ENCODE measurements at regions not wholly inside any gene's neighbourhood (a gene's known extent, or its start where the extent isn't known, plus 50 kb on each side); places are given as distances from the start of the nearest gene placed in this dataset.
A peak's percentile ranks its signal among the peaks of the same experiment; 100 is the strongest.

- Histone ChIP-seq H3K4me3 (no peak overlapping the region), H3K9me3 (no peaks in the 10 kb centered on the region), H3K27ac (no peak overlapping the region), H3K4me1 (ENCODE audit: control insufficient read depth in 1 of 2, low read depth in 2 of 2) (no peaks in the 10 kb centered on the region), H3K27me3 (replicated peaks; ENCODE audit: insufficient read depth) (no peaks in the 10 kb centered on the region), H3K36me3 (no peaks in the 10 kb centered on the region)
- no peak for ATAC-seq (ENCODE audit: insufficient number of reproducible peaks, low FRiP score, low read depth)
- TF ChIP-seq CTCF (IDR thresholded peaks at IDR 0.05): no peak
- no peak for DNase-seq (ENCODE audit: low spot score)
Measured at GRCh38 chr5:101997235-101997634, 298.8 kb downstream of the SLCO4C1 start.

GRCh38 chr5:101995585-101995984 lies 300.5 kb downstream of the SLCO4C1 start:
- no peak for ATAC-seq (ENCODE audit: insufficient number of reproducible peaks, low FRiP score, low read depth)
- H3K27me3 ChIP-seq (replicated peaks; ENCODE audit: insufficient read depth): no peaks in the 10 kb centered on the region
- H3K27ac ChIP-seq: no peak overlapping the region
- no peak for DNase-seq (ENCODE audit: low spot score)
- no peak overlapping the region for H3K4me3 ChIP-seq
- no peaks in the 10 kb centered on the region for H3K9me3 ChIP-seq
- no peaks in the 10 kb centered on the region for H3K36me3 ChIP-seq
- TF ChIP-seq CTCF (IDR thresholded peaks at IDR 0.05): no peak
- no peaks in the 10 kb centered on the region for H3K4me1 ChIP-seq (ENCODE audit: control insufficient read depth in 1 of 2, low read depth in 2 of 2)

- ATAC-seq (ENCODE audit: insufficient number of reproducible peaks, low FRiP score, low read depth) (no peak), DNase-seq (ENCODE audit: low spot score) (no peak)
- Histone ChIP-seq H3K27me3 (replicated peaks; ENCODE audit: insufficient read depth) (no peaks in the 10 kb centered on the region), H3K27ac (no peak overlapping the region), H3K36me3 (no peaks in the 10 kb centered on the region), H3K4me1 (ENCODE audit: control insufficient read depth in 1 of 2, low read depth in 2 of 2) (no peaks in the 10 kb centered on the region), H3K9me3 (no peaks in the 10 kb centered on the region), H3K4me3 (no peak overlapping the region)
- no peak for TF ChIP-seq CTCF (IDR thresholded peaks at IDR 0.05)
Measured at GRCh38 chr5:101991486-101991885, 304.6 kb downstream of the SLCO4C1 start.

- H3K27me3 ChIP-seq (replicated peaks; ENCODE audit: insufficient read depth): no peaks in the 10 kb centered on the region
- H3K4me1 ChIP-seq (ENCODE audit: control insufficient read depth in 1 of 2, low read depth in 2 of 2): no peaks in the 10 kb centered on the region
- no peak overlapping the region for H3K27ac ChIP-seq
- no peaks in the 10 kb centered on the region for H3K9me3 ChIP-seq
- ATAC-seq (ENCODE audit: insufficient number of reproducible peaks, low FRiP score, low read depth) (no peak), DNase-seq (ENCODE audit: low spot score) (no peak)
- no peak overlapping the region for H3K4me3 ChIP-seq
- no peak for TF ChIP-seq CTCF (IDR thresholded peaks at IDR 0.05)
- no peaks in the 10 kb centered on the region for H3K36me3 ChIP-seq
Measured at GRCh38 chr5:101989659-101990058, 306.4 kb downstream of the SLCO4C1 start.

GRCh38 chr5:101977729-101978345 lies 318.2 kb downstream of the SLCO4C1 start:
- peak; percentile 57 for TF ChIP-seq CTCF (IDR thresholded peaks at IDR 0.05)
- no peaks in the 10 kb centered on the region for H3K27me3 ChIP-seq (replicated peaks; ENCODE audit: insufficient read depth)
- H3K36me3 ChIP-seq: no peaks in the 10 kb centered on the region
- DNase-seq (ENCODE audit: low spot score): no peak
- no peak overlapping the region for H3K27ac ChIP-seq
- no peaks in the 10 kb centered on the region for H3K4me1 ChIP-seq (ENCODE audit: control insufficient read depth in 1 of 2, low read depth in 2 of 2)
- no peak for ATAC-seq (ENCODE audit: insufficient number of reproducible peaks, low FRiP score, low read depth)
- no peak overlapping the region for H3K4me3 ChIP-seq
- H3K9me3 ChIP-seq: no peaks in the 10 kb centered on the region

Measured in thoracic aorta (tissue), 2 donors.